H1 (cell line): ENCODE measurements at regions not wholly inside any gene's neighbourhood (a gene's known extent, or its start where the extent isn't known, plus 50 kb on each side); places are given as distances from the start of the nearest gene placed in this dataset.

Experiments used
- CEBPB ChIP-seq: IDR thresholded peaks from 2 replicates; pipeline ENCODE4 v1.6.1; 2012; ENCODE audit warnings: low read depth, low read length
- CREB1 ChIP-seq: IDR thresholded peaks from 2 replicates; pipeline ENCODE4 v1.6.1; 2012; ENCODE audit warnings: inconsistent platforms
- E2F6 ChIP-seq: IDR thresholded peaks from 2 replicates; pipeline ENCODE4 v1.6.1; 2012; ENCODE audit warnings: inconsistent platforms
- EZH2 ChIP-seq: fragments of 200-600 bp; sonication (generic); IDR thresholded peaks from 2 replicates; pipeline ENCODE4 v1.7.1; 2012; ENCODE audit warnings: low read depth, mild to moderate bottlenecking, moderate library complexity, low read length, inconsistent platforms; ENCODE audit not compliant: severe bottlenecking
- HDAC6 ChIP-seq: IDR thresholded peaks from one replicate; pipeline ENCODE4 v1.7.1; 2012; ENCODE audit warnings: low read depth, mild to moderate bottlenecking, inconsistent platforms, low read length, moderate library complexity
- JUND ChIP-seq: IDR thresholded peaks from 2 replicates; pipeline ENCODE4 v1.6.1; 2011; ENCODE audit warnings: mild to moderate bottlenecking, improper control_type of control experiment, low read length
- KDM1A ChIP-seq: fragments of 200-600, 300-600 bp; sonication (generic); IDR thresholded peaks from 2 replicates; pipeline ENCODE4 v1.7.1; 2016; ENCODE audit warnings: mild to moderate bottlenecking, low read length, borderline replicate concordance
- MAFK ChIP-seq: IDR thresholded peaks from 2 replicates; pipeline ENCODE4 v1.6.1; 2012; ENCODE audit warnings: low read depth, mild to moderate bottlenecking, improper control_type of control experiment, low read length
- POLR2A ChIP-seq, 2 experiments: IDR thresholded peaks; 1 replicate in 1 of 2; 2 replicates in 1 of 2; pipeline ENCODE4 v1.6.1; 2011; ENCODE audit warnings: low read depth in 2 of 2, low read length in 2 of 2, mild to moderate bottlenecking in 2 of 2; ENCODE audit errors: control extremely low read depth in 1 of 2
- RAD21 ChIP-seq, 2 experiments: IDR thresholded peaks in 1 of 2; conservative IDR thresholded peaks in 1 of 2; 2 replicates each; pipeline ENCODE4 v1.6.1; 2011; ENCODE audit warnings: low read depth in 2 of 2, low read length in 2 of 2, improper control_type of control experiment in 1 of 2, inconsistent platforms in 1 of 2, mild to moderate bottlenecking in 1 of 2, moderate library complexity in 1 of 2
- TAF1 ChIP-seq: IDR thresholded peaks from 2 replicates; pipeline ENCODE4 v1.6.1; 2011; ENCODE audit warnings: mild to moderate bottlenecking, low read depth, low read length
- TCF12 ChIP-seq: IDR thresholded peaks from 2 replicates; pipeline ENCODE4 v1.6.1; 2011; ENCODE audit warnings: low read depth, mild to moderate bottlenecking, low read length
- TF ChIP-seq, protein P1 (sequence below), 3 experiments: IDR thresholded peaks; 1 replicate in 2 of 3; 2 replicates in 1 of 3; pipeline versions ENCODE4 v1.5.1 to v1.6.1; 2011; ENCODE audit warnings: low read length in 3 of 3, mild to moderate bottlenecking in 3 of 3, inconsistent platforms in 2 of 3, low read depth in 1 of 3, moderate library complexity in 1 of 3; ENCODE audit not compliant: insufficient read depth in 1 of 3; ENCODE audit errors: control extremely low read depth in 1 of 3

DNA sequence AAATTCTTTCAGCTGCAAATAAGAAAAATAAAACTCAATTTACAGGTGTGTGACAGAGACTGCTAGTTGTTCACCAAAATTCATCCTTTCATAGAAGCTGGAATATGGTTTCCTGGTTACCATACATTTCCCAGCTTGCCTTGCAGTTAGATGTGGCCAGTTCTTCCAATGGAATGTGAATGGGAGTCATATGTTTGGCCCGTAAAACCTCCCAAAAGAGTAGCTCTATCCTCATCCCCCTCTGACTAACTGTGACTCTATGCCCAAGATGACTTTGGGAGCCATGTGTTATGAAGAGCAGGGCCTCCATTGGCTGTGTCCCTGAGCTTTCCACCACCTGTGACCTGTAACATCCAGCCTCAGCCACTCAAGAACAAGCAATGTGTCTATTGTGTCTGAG lies 90.6 kb upstream of the NGF start:
- TF ChIP-seq RAD21 (IDR thresholded peaks at IDR 0.05 in 1 of 2, conservative IDR thresholded peaks at IDR 0.05 in 1 of 2; ENCODE audit: low read depth in 2 of 2, low read length in 2 of 2) (no peak), HDAC6 (no peak), EZH2 (no peak), E2F6 (no peak), TCF12 (no peak), POLR2A (IDR thresholded peaks at IDR 0.05; ENCODE audit: control extremely low read depth in 1 of 2, low read depth in 2 of 2, low read length in 2 of 2) (no peak), TAF1 (no peak), CEBPB (no peak), KDM1A (no peak), MAFK (no peak), JUND (no peak), CREB1 (no peak)
- TF ChIP-seq, protein P1, sequence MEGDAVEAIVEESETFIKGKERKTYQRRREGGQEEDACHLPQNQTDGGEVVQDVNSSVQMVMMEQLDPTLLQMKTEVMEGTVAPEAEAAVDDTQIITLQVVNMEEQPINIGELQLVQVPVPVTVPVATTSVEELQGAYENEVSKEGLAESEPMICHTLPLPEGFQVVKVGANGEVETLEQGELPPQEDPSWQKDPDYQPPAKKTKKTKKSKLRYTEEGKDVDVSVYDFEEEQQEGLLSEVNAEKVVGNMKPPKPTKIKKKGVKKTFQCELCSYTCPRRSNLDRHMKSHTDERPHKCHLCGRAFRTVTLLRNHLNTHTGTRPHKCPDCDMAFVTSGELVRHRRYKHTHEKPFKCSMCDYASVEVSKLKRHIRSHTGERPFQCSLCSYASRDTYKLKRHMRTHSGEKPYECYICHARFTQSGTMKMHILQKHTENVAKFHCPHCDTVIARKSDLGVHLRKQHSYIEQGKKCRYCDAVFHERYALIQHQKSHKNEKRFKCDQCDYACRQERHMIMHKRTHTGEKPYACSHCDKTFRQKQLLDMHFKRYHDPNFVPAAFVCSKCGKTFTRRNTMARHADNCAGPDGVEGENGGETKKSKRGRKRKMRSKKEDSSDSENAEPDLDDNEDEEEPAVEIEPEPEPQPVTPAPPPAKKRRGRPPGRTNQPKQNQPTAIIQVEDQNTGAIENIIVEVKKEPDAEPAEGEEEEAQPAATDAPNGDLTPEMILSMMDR (IDR thresholded peaks at IDR 0.05; ENCODE audit: control extremely low read depth in 1 of 3, insufficient read depth in 1 of 3, low read depth in 1 of 3, low read length in 3 of 3) = no peak
